DOHH2 (cell line): ENCODE measurements at regions not wholly inside any gene's neighbourhood (a gene's known extent, or its start where the extent isn't known, plus 50 kb on each side); places are given as distances from the start of the nearest gene placed in this dataset.

Experiments used
- H3F3A ChIP-seq: fragments of 200-600 bp; sonication (generic), shearing (Covaris generic); 2 replicates; pipeline ENCODE4 v1.6.0; 2016; ENCODE audit warnings: antibody characterized with exemption, mild to moderate bottlenecking; ENCODE audit not compliant: control insufficient read depth, insufficient read depth
- H3K27ac ChIP-seq: fragments of 200-600 bp; sonication (generic); 2 replicates; pipeline ENCODE4 v1.5.1; 2014; ENCODE audit warnings: low read depth, mild to moderate bottlenecking, low read length, moderate library complexity
- H3K27me3 ChIP-seq: fragments of 200-600 bp; sonication (generic); 2 replicates; pipeline ENCODE4 v1.6.1; 2014; ENCODE audit warnings: mild to moderate bottlenecking, low read length, mixed read lengths; ENCODE audit not compliant: control insufficient read depth
- H3K36me3 ChIP-seq: fragments of 200-600 bp; sonication (generic); 2 replicates; pipeline ENCODE4 v1.6.1; 2014; ENCODE audit warnings: mild to moderate bottlenecking, low read length, moderate library complexity, mixed read lengths; ENCODE audit not compliant: control insufficient read depth
- H3K4me1 ChIP-seq: fragments of 200-600 bp; sonication (generic); 2 replicates; pipeline ENCODE4 v1.6.1; 2014; ENCODE audit warnings: mild to moderate bottlenecking, low read length, mixed read lengths; ENCODE audit not compliant: control insufficient read depth
- H3K4me2 ChIP-seq: fragments of 200-600 bp; sonication (generic); 2 replicates; pipeline ENCODE4 v1.6.0; 2014; ENCODE audit warnings: mild to moderate bottlenecking, low read length, moderate library complexity
- H3K4me3 ChIP-seq: fragments of 200-600 bp; sonication (generic); 2 replicates; pipeline ENCODE4 v1.5.1; 2014; ENCODE audit warnings: mild to moderate bottlenecking, low read length, mixed read lengths
- H3K79me2 ChIP-seq: fragments of 200-600 bp; sonication (generic); 2 replicates; pipeline ENCODE4 v1.6.1; 2014; ENCODE audit warnings: mild to moderate bottlenecking, low read length, mixed read lengths; ENCODE audit not compliant: control insufficient read depth
- H3K9me2 ChIP-seq: fragments of 200-600 bp; sonication (generic); replicated peaks from 2 replicates; pipeline ENCODE4 v1.6.1; 2014; ENCODE audit warnings: mild to moderate bottlenecking, low read length, mixed read lengths; ENCODE audit not compliant: control insufficient read depth
- H3K9me3 ChIP-seq: fragments of 200-600 bp; sonication (generic); 2 replicates; pipeline ENCODE4 v1.6.1; 2014; ENCODE audit warnings: antibody characterized with exemption, low read length, mixed read lengths; ENCODE audit not compliant: control insufficient read depth, insufficient read depth
- H4K20me1 ChIP-seq: fragments of 200-600 bp; sonication (generic); 2 replicates; pipeline ENCODE4 v1.6.0; 2014; ENCODE audit warnings: low read depth, mild to moderate bottlenecking, antibody characterized with exemption, low read length, moderate library complexity; ENCODE audit not compliant: control insufficient read depth, insufficient read depth
- EZH2phosphoT487 ChIP-seq: fragments of 200-600 bp; sonication (generic); IDR thresholded peaks from 2 replicates; pipeline ENCODE4 v1.6.1; 2017; ENCODE audit warnings: borderline replicate concordance, mild to moderate bottlenecking, antibody characterized with exemption, low read length, moderate library complexity, mixed read lengths
- TF ChIP-seq, protein P1 (sequence below): fragments of 200-600 bp; sonication (generic); IDR thresholded peaks from one replicate; pipeline ENCODE4 v1.5.1; 2014; ENCODE audit warnings: antibody characterized with exemption, mild to moderate bottlenecking, low read depth, low read length; ENCODE audit not compliant: poor library complexity, severe bottlenecking

- Histone ChIP-seq H3K4me1 (no peaks in the 10 kb centered on the region), H3K4me3 (no peak overlapping the region), H3K79me2 (no peaks in the 10 kb centered on the region), H3K9me2 (no peaks in the 10 kb centered on the region), H3F3A (no peaks in the 10 kb centered on the region), H3K36me3 (no peaks in the 10 kb centered on the region), H3K4me2 (no peak overlapping the region), H4K20me1 (no peaks in the 10 kb centered on the region), H3K27ac (no peak overlapping the region), H3K9me3 (no peaks in the 10 kb centered on the region), H3K27me3 (no peaks in the 10 kb centered on the region)
- TF ChIP-seq, protein P1, sequence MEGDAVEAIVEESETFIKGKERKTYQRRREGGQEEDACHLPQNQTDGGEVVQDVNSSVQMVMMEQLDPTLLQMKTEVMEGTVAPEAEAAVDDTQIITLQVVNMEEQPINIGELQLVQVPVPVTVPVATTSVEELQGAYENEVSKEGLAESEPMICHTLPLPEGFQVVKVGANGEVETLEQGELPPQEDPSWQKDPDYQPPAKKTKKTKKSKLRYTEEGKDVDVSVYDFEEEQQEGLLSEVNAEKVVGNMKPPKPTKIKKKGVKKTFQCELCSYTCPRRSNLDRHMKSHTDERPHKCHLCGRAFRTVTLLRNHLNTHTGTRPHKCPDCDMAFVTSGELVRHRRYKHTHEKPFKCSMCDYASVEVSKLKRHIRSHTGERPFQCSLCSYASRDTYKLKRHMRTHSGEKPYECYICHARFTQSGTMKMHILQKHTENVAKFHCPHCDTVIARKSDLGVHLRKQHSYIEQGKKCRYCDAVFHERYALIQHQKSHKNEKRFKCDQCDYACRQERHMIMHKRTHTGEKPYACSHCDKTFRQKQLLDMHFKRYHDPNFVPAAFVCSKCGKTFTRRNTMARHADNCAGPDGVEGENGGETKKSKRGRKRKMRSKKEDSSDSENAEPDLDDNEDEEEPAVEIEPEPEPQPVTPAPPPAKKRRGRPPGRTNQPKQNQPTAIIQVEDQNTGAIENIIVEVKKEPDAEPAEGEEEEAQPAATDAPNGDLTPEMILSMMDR, result no peak
- TF ChIP-seq EZH2phosphoT487, result no peak
Observed at GRCh38 chr7:49669692-49670260, 103.7 kb upstream of the VWC2 start.

DNA sequence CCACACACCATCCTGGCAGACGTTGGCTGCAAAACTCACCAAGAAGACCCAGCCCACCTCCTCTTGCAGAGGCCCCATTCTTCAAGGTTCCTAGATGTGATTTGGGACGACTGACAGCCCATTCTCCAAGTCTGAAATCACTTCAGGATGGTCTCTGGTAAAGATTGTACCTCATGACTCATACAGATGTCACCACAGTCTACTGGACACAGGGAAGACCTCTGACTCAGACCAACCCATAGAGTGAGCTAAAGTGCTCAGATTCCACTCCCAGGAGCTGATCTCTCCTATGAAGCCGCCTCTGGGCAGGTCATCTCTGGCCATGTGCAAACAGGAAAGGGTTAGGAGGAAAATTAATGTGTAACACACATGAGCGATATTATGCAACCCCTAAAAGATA, 102.4 kb upstream of the VWC2 start:
- Histone ChIP-seq H3K36me3 (no peaks in the 10 kb centered on the region), H3K27me3 (no peaks in the 10 kb centered on the region), H3K4me3 (no peak overlapping the region), H3K4me1 (no peaks in the 10 kb centered on the region), H3K9me3 (no peaks in the 10 kb centered on the region), H4K20me1 (no peaks in the 10 kb centered on the region), H3K9me2 (no peaks in the 10 kb centered on the region), H3K27ac (no peak overlapping the region), H3F3A (no peaks in the 10 kb centered on the region), H3K79me2 (no peaks in the 10 kb centered on the region), H3K4me2 (no peak overlapping the region)
- TF ChIP-seq EZH2phosphoT487, result no peak
- TF ChIP-seq, protein P1, result no peak

- Histone ChIP-seq H3K9me3 (no peaks in the 10 kb centered on the region), H3K79me2 (no peaks in the 10 kb centered on the region), H3F3A (no peaks in the 10 kb centered on the region), H3K36me3 (no peaks in the 10 kb centered on the region), H4K20me1 (no peaks in the 10 kb centered on the region), H3K9me2 (no peaks in the 10 kb centered on the region), H3K27me3 (peaks cover 7% of the 10 kb centered on the region), H3K4me2 (no peak overlapping the region), H3K27ac (no peak overlapping the region), H3K4me3 (no peak overlapping the region), H3K4me1 (no peaks in the 10 kb centered on the region)
- TF ChIP-seq, protein P1, result no peak
- TF ChIP-seq EZH2phosphoT487, result no peak
Observed at GRCh38 chr7:49692516-49692915, 80.9 kb upstream of the VWC2 start.

DNA sequence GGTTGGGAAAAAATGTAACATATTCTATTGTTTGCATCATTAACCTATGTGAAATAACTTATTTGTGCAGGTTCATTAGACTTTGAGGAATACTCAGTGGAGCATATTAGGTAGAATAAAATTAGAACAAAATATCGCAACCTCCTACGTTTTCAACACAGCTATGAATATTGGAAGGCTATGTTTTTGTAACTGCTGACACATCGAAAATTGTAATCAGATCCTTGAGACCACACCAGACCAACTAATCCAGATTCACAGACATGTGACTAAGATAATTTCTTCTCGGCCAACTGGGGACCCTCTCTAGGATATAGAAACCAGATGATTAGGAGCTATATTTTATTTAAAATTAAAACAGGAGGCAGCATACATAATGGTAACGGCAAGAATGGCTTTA, 77.5 kb upstream of the VWC2 start:
- Histone ChIP-seq H4K20me1 (no peaks in the 10 kb centered on the region), H3F3A (no peaks in the 10 kb centered on the region), H3K27ac (no peak overlapping the region), H3K36me3 (no peaks in the 10 kb centered on the region), H3K4me2 (no peak overlapping the region), H3K27me3 (peaks cover 7% of the 10 kb centered on the region), H3K4me1 (no peaks in the 10 kb centered on the region), H3K4me3 (no peak overlapping the region), H3K79me2 (no peaks in the 10 kb centered on the region), H3K9me2 (no peaks in the 10 kb centered on the region), H3K9me3 (no peaks in the 10 kb centered on the region)
- no peak for TF ChIP-seq EZH2phosphoT487
- TF ChIP-seq, protein P1, result no peak
